Osteoblast (primary cell): ENCODE measurements at regions not wholly inside any gene's neighbourhood (a gene's known extent, or its start where the extent isn't known, plus 50 kb on each side); places are given as distances from the start of the nearest gene placed in this dataset.

Experiments used
- DNase-seq: peaks from one replicate; pipeline ENCODE4 v3.0.0; 2011; ENCODE audit warnings: low spot score, mixed read lengths; ENCODE audit not compliant: insufficient read length; ENCODE audit errors: missing footprints
- H2AFZ ChIP-seq: 2 replicates; pipeline ENCODE4 v1.6.0; 2011; ENCODE audit warnings: mild to moderate bottlenecking, low read length
- H3K27ac ChIP-seq: 2 replicates; pipeline ENCODE4 v1.5.1; 2011; ENCODE audit warnings: mild to moderate bottlenecking, low read depth, low read length, moderate library complexity
- H3K27me3 ChIP-seq: 2 replicates; pipeline ENCODE4 v1.6.0; 2012; ENCODE audit warnings: mild to moderate bottlenecking, control low read depth, inconsistent platforms, low read length, moderate library complexity; ENCODE audit not compliant: insufficient read depth
- H3K36me3 ChIP-seq: 2 replicates; pipeline ENCODE4 v1.5.1; 2011; ENCODE audit warnings: mild to moderate bottlenecking, low read length, control low read depth, moderate library complexity; ENCODE audit not compliant: insufficient read depth
- H3K4me1 ChIP-seq: 2 replicates; pipeline ENCODE4 v1.5.1; 2011; ENCODE audit warnings: mild to moderate bottlenecking, low read length, control low read depth, moderate library complexity; ENCODE audit not compliant: insufficient read depth
- H3K4me2 ChIP-seq: 2 replicates; pipeline ENCODE4 v1.6.0; 2011; ENCODE audit warnings: mild to moderate bottlenecking, low read length; ENCODE audit not compliant: insufficient read depth
- H3K4me3 ChIP-seq: fragments of 200-600 bp; sonication (generic); 3 replicates; pipeline ENCODE4 v1.5.1; 2012; ENCODE audit warnings: mild to moderate bottlenecking, low read length, inconsistent platforms; ENCODE audit not compliant: insufficient read depth
- H3K79me2 ChIP-seq: 2 replicates; pipeline ENCODE4 v1.6.0; 2012; ENCODE audit warnings: mild to moderate bottlenecking, low read length, control low read depth, inconsistent platforms; ENCODE audit not compliant: insufficient read depth
- H3K9me3 ChIP-seq: 2 replicates; pipeline ENCODE4 v1.5.1; 2011; ENCODE audit warnings: low read depth, low read length, control low read depth
- H4K20me1 ChIP-seq: 2 replicates; pipeline ENCODE4 v1.6.0; 2012; ENCODE audit warnings: mild to moderate bottlenecking, low read length, control low read depth; ENCODE audit not compliant: insufficient read depth
- TF ChIP-seq, protein P1 (sequence below): IDR thresholded peaks from 2 replicates; pipeline ENCODE4 v1.5.1; 2011; ENCODE audit warnings: mild to moderate bottlenecking, low read depth, low read length, moderate library complexity; ENCODE audit errors: extremely low read depth

DNA sequence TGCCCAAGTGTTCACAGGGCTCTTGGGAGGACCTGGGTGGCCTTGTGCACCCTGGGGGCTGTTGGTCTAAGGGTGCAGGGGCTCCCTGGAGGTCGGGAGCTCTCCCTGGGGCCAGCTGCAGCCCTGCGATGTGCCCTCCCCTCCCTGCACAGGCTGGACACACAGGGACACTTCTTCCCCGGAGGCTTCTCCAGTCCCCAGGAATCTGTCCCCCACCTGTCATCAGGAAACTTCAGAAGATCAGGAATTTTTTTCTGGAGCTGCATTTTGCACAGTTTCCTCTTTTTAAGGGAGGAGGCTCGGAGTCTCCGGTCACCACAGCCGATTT, 66.9 kb upstream of the BHLHE23 start:
- no peak overlapping the region for H2AFZ ChIP-seq
- H4K20me1 ChIP-seq = no peaks in the 10 kb centered on the region

DNA sequence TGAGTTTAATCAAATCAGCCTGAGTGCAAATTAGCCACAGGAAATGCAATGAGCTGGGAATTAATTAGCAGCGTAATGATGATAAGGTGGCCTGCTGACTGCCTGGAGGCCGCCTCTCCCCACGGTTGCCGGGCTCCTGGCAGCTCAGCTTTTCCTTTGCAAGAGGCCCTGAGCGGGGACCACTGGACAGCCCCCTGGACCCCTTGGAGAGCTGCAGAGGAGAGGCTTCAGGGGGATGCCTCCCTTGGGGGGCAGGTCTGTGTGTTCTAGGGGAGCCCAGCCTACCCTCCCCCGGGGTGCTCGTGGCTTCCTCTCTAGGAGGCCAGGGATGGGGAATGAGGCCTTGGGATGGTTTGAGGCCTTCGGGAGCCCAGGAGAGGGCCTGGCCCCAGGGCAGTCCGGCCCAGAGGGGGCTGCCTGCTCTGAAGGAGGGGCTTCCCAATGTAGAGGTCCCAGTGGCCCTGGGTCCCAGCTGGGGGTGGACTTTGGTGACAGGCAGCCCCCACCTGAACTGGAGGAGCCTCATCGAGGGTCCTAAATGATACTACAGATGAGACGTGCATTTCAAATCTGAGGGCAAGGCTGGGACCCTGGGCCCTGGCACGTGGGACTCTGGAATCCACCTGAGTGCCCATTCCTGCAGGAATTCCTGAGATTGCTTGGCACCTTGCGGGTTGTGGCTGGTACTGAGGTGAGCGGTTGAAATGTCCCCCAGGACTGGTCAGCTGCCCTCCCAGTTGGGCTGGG, 66.4 kb upstream of the BHLHE23 start:
- H3K9me3 ChIP-seq = peaks cover 2% of the 10 kb centered on the region
- H2AFZ ChIP-seq = no peak overlapping the region
- no peaks in the 10 kb centered on the region for H3K4me1 ChIP-seq
- DNase-seq = peak; percentile 42
- no peak overlapping the region for H3K4me2 ChIP-seq
- TF ChIP-seq, protein P1, sequence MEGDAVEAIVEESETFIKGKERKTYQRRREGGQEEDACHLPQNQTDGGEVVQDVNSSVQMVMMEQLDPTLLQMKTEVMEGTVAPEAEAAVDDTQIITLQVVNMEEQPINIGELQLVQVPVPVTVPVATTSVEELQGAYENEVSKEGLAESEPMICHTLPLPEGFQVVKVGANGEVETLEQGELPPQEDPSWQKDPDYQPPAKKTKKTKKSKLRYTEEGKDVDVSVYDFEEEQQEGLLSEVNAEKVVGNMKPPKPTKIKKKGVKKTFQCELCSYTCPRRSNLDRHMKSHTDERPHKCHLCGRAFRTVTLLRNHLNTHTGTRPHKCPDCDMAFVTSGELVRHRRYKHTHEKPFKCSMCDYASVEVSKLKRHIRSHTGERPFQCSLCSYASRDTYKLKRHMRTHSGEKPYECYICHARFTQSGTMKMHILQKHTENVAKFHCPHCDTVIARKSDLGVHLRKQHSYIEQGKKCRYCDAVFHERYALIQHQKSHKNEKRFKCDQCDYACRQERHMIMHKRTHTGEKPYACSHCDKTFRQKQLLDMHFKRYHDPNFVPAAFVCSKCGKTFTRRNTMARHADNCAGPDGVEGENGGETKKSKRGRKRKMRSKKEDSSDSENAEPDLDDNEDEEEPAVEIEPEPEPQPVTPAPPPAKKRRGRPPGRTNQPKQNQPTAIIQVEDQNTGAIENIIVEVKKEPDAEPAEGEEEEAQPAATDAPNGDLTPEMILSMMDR = no peak
- H3K27ac ChIP-seq = no peak overlapping the region
- no peaks in the 10 kb centered on the region for H3K36me3 ChIP-seq
- H4K20me1 ChIP-seq = no peaks in the 10 kb centered on the region
- no peaks in the 10 kb centered on the region for H3K79me2 ChIP-seq
- H3K27me3 ChIP-seq = peaks cover 17% of the 10 kb centered on the region
- H3K4me3 ChIP-seq = no peak overlapping the region

More for the DNA sequence above, 66.9 kb upstream of the BHLHE23 start:
- H3K9me3 ChIP-seq = peaks cover 2% of the 10 kb centered on the region
- H3K36me3 ChIP-seq = no peaks in the 10 kb centered on the region
- peaks cover 17% of the 10 kb centered on the region for H3K27me3 ChIP-seq
- DNase-seq = peak; percentile 58
- no peak overlapping the region for H3K4me3 ChIP-seq
- no peak overlapping the region for H3K4me2 ChIP-seq
- H3K79me2 ChIP-seq = no peaks in the 10 kb centered on the region
- no peak overlapping the region for H3K27ac ChIP-seq
- TF ChIP-seq, protein P1 = no peak
- no peaks in the 10 kb centered on the region for H3K4me1 ChIP-seq

DNA sequence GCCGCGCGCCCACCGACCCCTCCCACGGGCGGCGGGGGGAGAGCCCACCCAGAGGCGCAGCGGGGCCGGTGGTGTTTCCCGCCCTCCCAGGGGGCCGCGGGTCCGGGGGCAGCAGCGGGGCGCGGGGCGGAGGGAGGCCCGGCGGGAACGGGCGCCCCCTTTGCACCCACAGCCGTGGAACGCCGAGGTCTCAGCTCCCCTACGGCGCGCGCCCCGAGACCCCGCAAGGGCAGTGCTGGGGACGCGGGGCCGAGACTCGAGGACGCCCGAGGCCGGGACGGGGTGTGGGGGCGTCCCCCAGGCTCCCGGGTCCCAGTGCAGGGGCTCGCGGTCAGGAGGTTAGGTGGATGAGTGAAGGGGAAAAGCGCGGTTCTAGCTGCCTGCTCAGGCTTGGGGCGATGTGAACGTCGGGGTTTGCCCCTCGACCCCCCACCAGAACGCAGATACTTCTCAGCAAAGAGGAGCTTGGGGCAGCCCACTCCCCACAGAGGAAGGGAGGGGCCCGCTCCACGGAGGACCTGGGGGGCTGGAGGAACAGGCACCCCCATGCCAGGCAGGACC, 65.5 kb upstream of the BHLHE23 start:
- H3K27me3 ChIP-seq = peaks cover 17% of the 10 kb centered on the region
- no peak overlapping the region for H3K4me2 ChIP-seq
- H3K4me1 ChIP-seq = no peaks in the 10 kb centered on the region
- no peaks in the 10 kb centered on the region for H3K9me3 ChIP-seq
- no peak overlapping the region for H2AFZ ChIP-seq
- no peaks in the 10 kb centered on the region for H4K20me1 ChIP-seq
- no peaks in the 10 kb centered on the region for H3K36me3 ChIP-seq
- no peak overlapping the region for H3K27ac ChIP-seq
- TF ChIP-seq, protein P1 = no peak
- H3K79me2 ChIP-seq = no peaks in the 10 kb centered on the region
- H3K4me3 ChIP-seq = no peak overlapping the region
- DNase-seq = peak; percentile 44

DNA sequence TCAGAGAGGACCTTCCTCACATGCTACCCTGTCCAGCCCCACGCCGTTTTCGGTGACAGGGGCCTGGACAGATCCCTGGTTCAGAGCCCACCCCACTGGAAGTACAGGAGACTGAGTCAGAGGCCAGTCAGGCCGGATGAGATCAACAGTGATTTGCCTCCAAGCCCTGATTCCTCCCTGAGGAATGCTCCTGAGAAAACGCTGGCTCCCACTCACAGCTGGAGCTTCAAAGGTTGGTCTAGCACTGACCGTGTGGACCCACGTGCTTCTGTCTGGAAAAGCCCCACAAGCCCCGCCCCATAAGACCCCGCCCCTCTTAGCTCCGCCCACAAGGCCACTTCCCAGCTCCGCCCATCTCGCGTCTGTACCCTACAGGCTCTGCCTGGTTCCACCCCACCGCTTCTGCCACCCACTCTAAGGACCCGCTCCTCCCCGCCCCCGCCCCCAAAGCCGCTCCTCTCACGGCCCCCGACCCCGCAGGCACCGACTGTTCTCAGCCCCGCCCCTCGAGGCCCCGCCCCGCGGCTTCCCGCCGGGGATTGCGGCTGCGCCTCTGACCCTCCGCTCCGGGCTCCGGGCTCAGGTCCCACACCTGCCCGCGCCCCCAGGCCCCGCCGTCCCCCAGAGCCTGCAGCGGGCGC, 64.9 kb upstream of the BHLHE23 start:
- no peaks in the 10 kb centered on the region for H3K79me2 ChIP-seq
- TF ChIP-seq, protein P1 = no peak

More for the DNA sequence above, 64.9 kb upstream of the BHLHE23 start:
- H3K9me3 ChIP-seq = no peaks in the 10 kb centered on the region
- DNase-seq = peak; percentile 96
- no peak overlapping the region for H2AFZ ChIP-seq
- no peaks in the 10 kb centered on the region for H3K36me3 ChIP-seq
- no peak overlapping the region for H3K4me2 ChIP-seq
- H3K4me3 ChIP-seq = no peak overlapping the region
- no peak overlapping the region for H3K27ac ChIP-seq
- H3K4me1 ChIP-seq = no peaks in the 10 kb centered on the region
- no peaks in the 10 kb centered on the region for H4K20me1 ChIP-seq
- peaks cover 17% of the 10 kb centered on the region for H3K27me3 ChIP-seq
